T-cell (primary cell): ENCODE measurements at regions not wholly inside any gene's neighbourhood (a gene's known extent, or its start where the extent isn't known, plus 50 kb on each side); places are given as distances from the start of the nearest gene placed in this dataset.
"Not testable (repeated sequence)": the region's sequence is repeated elsewhere in the genome, so short reads cannot be mapped to it uniquely, and the experiment has no call there.

Experiments
- ATAC-seq, 4 experiments: fragments of 200-7000 bp in 3 of 4; fragments of 150-1000 bp in 1 of 4; cut with Tn5 transposase; replicated peaks in 1 of 4; 1 replicate in 3 of 4; 2 replicates in 1 of 4; pipeline ENCODE4 v1.10.0; 2021; ENCODE audit warnings: moderate library complexity in 3 of 4, mild to moderate bottlenecking in 2 of 4, moderate number of reproducible peaks in 1 of 4
- CTCF ChIA-PET, 2 donors: fragments of 300-600 bp; sonication (Branson Sonifier 250); formaldehyde crosslinking; loops; one replicate each; lab custom pipeline; 2022; ENCODE audit warnings: antibody characterized with exemption in 2 of 2; lab: Charles Lee
- POLR2A ChIA-PET, 2 donors: fragments of 300-600 bp; sonication (Branson Sonifier 250); formaldehyde crosslinking; loops; one replicate each; lab custom pipeline; 2022; ENCODE audit warnings: antibody characterized with exemption in 2 of 2; lab: Charles Lee
- DNase-seq, 35 experiments: peaks; one replicate each; pipeline versions ENCODE4 v3.0.0 to v3.0.0-alpha.2; 2013 to 2023
- H3K27ac ChIP-seq: one replicate; pipeline ENCODE4 v1.5.1; 2013; ENCODE audit warnings: low read length
- H3K27me3 ChIP-seq, 2 experiments: replicated peaks in 1 of 2; 1 replicate in 1 of 2; 2 replicates in 1 of 2; pipeline versions ENCODE4 v1.6.1 to v1.7.0; 2013; ENCODE audit warnings: low read length in 1 of 2, mixed read lengths in 1 of 2; ENCODE audit not compliant: control insufficient read depth in 2 of 2, insufficient read depth in 2 of 2; ENCODE audit errors: extremely low read depth in 1 of 2
- H3K36me3 ChIP-seq, 2 donors: 1 replicate in 1 of 2; 2 replicates in 1 of 2; pipeline versions ENCODE4 v1.6.1 to v1.7.0; 2013; ENCODE audit warnings: low read length in 1 of 2; ENCODE audit not compliant: control insufficient read depth in 2 of 2, insufficient read depth in 1 of 2; ENCODE audit errors: extremely low read depth in 1 of 2
- H3K4me1 ChIP-seq, 2 experiments: 1 replicate in 1 of 2; 2 replicates in 1 of 2; pipeline versions ENCODE4 v1.6.1 to v1.7.0; 2013; ENCODE audit warnings: low read length in 2 of 2, mixed read lengths in 1 of 2; ENCODE audit not compliant: insufficient read depth in 2 of 2, control insufficient read depth in 1 of 2; ENCODE audit errors: extremely low read depth in 1 of 2
- H3K4me3 ChIP-seq, 2 donors: 1 replicate in 1 of 2; 2 replicates in 1 of 2; pipeline versions ENCODE4 v1.5.1 to v1.7.0; 2013; ENCODE audit warnings: mild to moderate bottlenecking in 2 of 2, low read length in 1 of 2, moderate library complexity in 1 of 2; ENCODE audit not compliant: control insufficient read depth in 1 of 2; ENCODE audit errors: extremely low read depth in 1 of 2
- H3K9me3 ChIP-seq: 2 replicates; pipeline ENCODE4 v1.7.0; 2013
- H3K27ac Mint-ChIP-seq, 2 donors: one replicate each; pipeline ENCODE4 v1.8.0; 2020 to 2021; ENCODE audit warnings: mild to moderate bottlenecking in 2 of 2, mixed read lengths in 2 of 2
- H3K27me3 Mint-ChIP-seq, 2 donors: one replicate each; pipeline ENCODE4 v1.8.0; 2021 to 2022; ENCODE audit warnings: mixed read lengths in 2 of 2
- H3K36me3 Mint-ChIP-seq: one replicate; pipeline ENCODE4 v1.8.0; 2021; ENCODE audit warnings: mixed read lengths
- H3K4me1 Mint-ChIP-seq, 3 donors: one replicate each; pipeline ENCODE4 v1.8.0; 2020 to 2022; ENCODE audit warnings: mixed read lengths in 3 of 3, mild to moderate bottlenecking in 1 of 3
- H3K4me3 Mint-ChIP-seq, 3 donors: one replicate each; pipeline ENCODE4 v1.8.0; 2020 to 2022; ENCODE audit warnings: mild to moderate bottlenecking in 3 of 3, mixed read lengths in 3 of 3, moderate library complexity in 3 of 3
- H3K9me3 Mint-ChIP-seq, 3 donors: one replicate each; pipeline ENCODE4 v1.8.0; 2020 to 2022; ENCODE audit warnings: mixed read lengths in 3 of 3
- WGBS: methylation state at CpG from one replicate; pipeline ENCODE4 v1.1.5; 2013; ENCODE audit warnings: missing lambda C conversion rate; ENCODE audit not compliant: insufficient coverage; 5-methylcytosine and 5-hydroxymethylcytosine counted together

DNA sequence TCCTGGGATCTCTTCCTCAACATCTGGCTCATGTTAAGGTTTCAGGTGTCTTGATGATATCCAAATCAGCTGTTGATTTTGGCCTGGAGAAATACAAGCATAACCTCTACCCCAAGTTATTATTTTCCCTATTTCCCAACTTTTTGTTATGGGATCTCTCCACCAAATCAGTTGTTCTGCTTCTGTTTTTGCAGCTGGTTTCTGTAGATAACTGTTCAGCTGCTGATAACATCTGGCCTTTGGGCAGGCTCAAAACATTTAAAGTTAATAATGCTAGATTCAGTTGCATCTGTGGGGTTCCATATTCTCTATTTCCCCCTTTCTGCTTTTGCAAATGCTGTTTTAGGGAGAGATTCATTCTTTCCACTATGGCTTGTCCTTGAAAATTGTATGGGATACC is 430.0 kb upstream of the SGO1 start:
- CTCF ChIA-PET, H3K36me3 ChIP-seq, H3K9me3 ChIP-seq, H3K27ac ChIP-seq, POLR2A ChIA-PET, H3K27me3 ChIP-seq, H3K4me3 ChIP-seq, H3K36me3 Mint-ChIP-seq, H3K4me1 Mint-ChIP-seq, ATAC-seq, DNase-seq, H3K27me3 Mint-ChIP-seq, H3K27ac Mint-ChIP-seq, H3K4me1 ChIP-seq, H3K4me3 Mint-ChIP-seq: not testable (repeated sequence)
- H3K9me3 Mint-ChIP-seq, result peaks cover 33 to 66% (median 46%) of the 10 kb centered on the region in 3 donors

GRCh38 chr3:20608054-20608738 is 422.2 kb upstream of the SGO1 start:
- no peak overlapping the region for H3K27ac ChIP-seq
- ChIA-PET CTCF (no interaction called here), POLR2A (no interaction called here)
- ATAC-seq (no peak), DNase-seq (no peak)
- no peak overlapping the region for H3K4me3 ChIP-seq
- peaks cover 2% of the 10 kb centered on the region for H3K36me3 Mint-ChIP-seq
- no peaks in the 10 kb centered on the region for H3K4me1 Mint-ChIP-seq
- WGBS, result 40% methylated on average over 1 of the region's 5 CpGs
- no peak overlapping the region for H3K4me3 Mint-ChIP-seq
- H3K27me3 ChIP-seq, result no peaks in the 10 kb centered on the region
- peaks cover 49 to 74% (median 50%) of the 10 kb centered on the region in 3 donors for H3K9me3 Mint-ChIP-seq
- H3K27me3 Mint-ChIP-seq, result no peaks in the 10 kb centered on the region
- H3K4me1 ChIP-seq, result no peaks in the 10 kb centered on the region
- no peaks in the 10 kb centered on the region for H3K36me3 ChIP-seq
- H3K27ac Mint-ChIP-seq, result no peak overlapping the region
- H3K9me3 ChIP-seq, result no peaks in the 10 kb centered on the region

DNA sequence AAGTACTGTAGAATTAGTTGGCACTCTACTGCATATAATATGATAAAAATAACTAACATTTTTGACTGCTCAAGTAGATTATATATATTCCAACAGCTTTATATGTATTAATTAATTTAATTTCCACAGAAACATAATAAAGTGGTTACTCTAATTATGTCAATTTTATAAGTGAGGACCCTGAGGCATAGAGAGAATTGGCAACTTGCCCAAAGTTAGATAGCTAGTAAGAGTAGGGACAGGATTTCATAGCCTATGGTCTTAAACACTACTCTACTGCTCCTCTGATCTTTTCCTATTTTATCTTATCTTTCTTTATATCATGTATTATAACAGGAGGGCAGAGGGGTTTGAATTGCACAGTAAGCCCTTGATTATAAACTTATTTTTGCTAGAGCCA is 418.7 kb upstream of the SGO1 start:
- POLR2A ChIA-PET, result interaction anchor here in 1 of 2 donors (0.6 kb wide), 1 partner anchor 1598 kb away, joined by 3 read pairs; no protein-coding TSS in a partner anchor
- H3K27ac ChIP-seq, result no peak overlapping the region
- H3K27me3 ChIP-seq, result no peaks in the 10 kb centered on the region
- no peaks in the 10 kb centered on the region for H3K36me3 ChIP-seq
- no peak for ATAC-seq
- no peaks in the 10 kb centered on the region for H3K4me1 ChIP-seq
- no peak for DNase-seq
- Mint-ChIP-seq H3K4me3 (no peak overlapping the region), H3K9me3 (peaks cover 41 to 63% (median 45%) of the 10 kb centered on the region in 3 donors), H3K27ac (no peak overlapping the region), H3K27me3 (no peaks in the 10 kb centered on the region), H3K36me3 (no peaks in the 10 kb centered on the region), H3K4me1 (no peaks in the 10 kb centered on the region)
- CTCF ChIA-PET, result no interaction called here
- H3K9me3 ChIP-seq, result no peaks in the 10 kb centered on the region
- H3K4me3 ChIP-seq, result no peak overlapping the region

GRCh38 chr3:20589275-20589674 is 403.3 kb upstream of the SGO1 start:
- WGBS, result 100% methylated on average over 1 of the region's 5 CpGs
- Histone ChIP-seq H3K9me3 (no peaks in the 10 kb centered on the region), H3K27me3 (no peaks in the 10 kb centered on the region), H3K36me3 (no peaks in the 10 kb centered on the region), H3K4me1 (no peaks in the 10 kb centered on the region), H3K4me3 (no peak overlapping the region), H3K27ac (no peak overlapping the region)
- ChIA-PET CTCF (no interaction called here), POLR2A (no interaction called here)
- H3K36me3 Mint-ChIP-seq, result no peaks in the 10 kb centered on the region
- no peak for ATAC-seq
- no peak for DNase-seq
- H3K27me3 Mint-ChIP-seq, result no peaks in the 10 kb centered on the region
- H3K9me3 Mint-ChIP-seq, result peaks cover 36 to 38% (median 37%) of the 10 kb centered on the region in 3 donors
- no peak overlapping the region for H3K4me3 Mint-ChIP-seq
- no peak overlapping the region for H3K27ac Mint-ChIP-seq
- H3K4me1 Mint-ChIP-seq, result no peaks in the 10 kb centered on the region

DNA sequence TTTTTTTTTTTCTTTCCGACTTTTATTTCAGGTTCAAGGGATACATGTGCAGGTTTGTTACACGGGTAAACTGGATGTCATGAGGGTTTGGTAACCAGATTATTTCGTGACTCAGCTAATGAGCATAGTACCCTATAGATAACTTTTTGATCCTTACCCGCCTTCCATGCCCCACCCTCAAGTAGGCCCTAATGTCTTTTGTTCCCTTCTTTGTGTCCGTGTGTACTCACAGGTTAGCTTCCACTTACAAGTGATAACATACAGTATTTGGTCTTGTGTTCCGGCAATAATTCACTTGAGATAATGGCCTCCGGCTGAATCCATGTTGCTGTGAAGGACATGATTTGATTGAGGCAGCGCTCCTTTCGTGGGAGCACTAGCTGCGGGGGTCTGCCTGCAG is 402.8 kb upstream of the SGO1 start:
- Mint-ChIP-seq H3K4me1 (no peaks in the 10 kb centered on the region), H3K27ac (no peak overlapping the region), H3K27me3 (no peaks in the 10 kb centered on the region), H3K4me3 (no peak overlapping the region), H3K36me3 (no peaks in the 10 kb centered on the region), H3K9me3 (peaks cover 35 to 37% (median 36%) of the 10 kb centered on the region in 3 donors)
- Histone ChIP-seq H3K36me3 (no peaks in the 10 kb centered on the region), H3K9me3 (no peaks in the 10 kb centered on the region), H3K4me3 (no peak overlapping the region), H3K27ac (no peak overlapping the region), H3K4me1 (no peaks in the 10 kb centered on the region), H3K27me3 (no peaks in the 10 kb centered on the region)
- WGBS, result 87% methylated on average over 6 of the region's 10 CpGs
- ChIA-PET CTCF (no interaction called here), POLR2A (interaction anchor here in 1 of 2 donors (0.7 kb wide), 1 partner anchor 10 kb away, joined by 3 read pairs; no protein-coding TSS in a partner anchor)
- DNase-seq (no peak), ATAC-seq (no peak)

DNA sequence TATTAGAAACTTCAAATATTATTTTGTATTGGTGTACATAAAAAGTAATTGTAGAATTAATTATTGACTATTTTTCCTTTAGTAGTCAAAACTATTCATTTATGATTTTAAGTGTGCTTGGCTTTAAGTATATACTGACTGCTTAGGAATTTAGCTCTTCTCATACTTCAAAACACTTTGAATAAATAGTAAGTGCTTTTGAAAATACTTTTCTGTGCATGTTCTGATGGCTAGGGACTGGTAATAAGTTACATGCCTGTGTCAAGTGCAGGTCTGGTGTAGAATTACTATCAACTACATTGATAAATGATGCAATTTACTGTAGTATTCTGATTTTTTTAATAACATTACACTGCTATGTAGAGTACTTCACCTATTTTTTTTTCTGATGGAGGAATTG is 397.6 kb upstream of the SGO1 start:
- ChIA-PET POLR2A (no interaction called here), CTCF (no interaction called here)
- H3K4me1 ChIP-seq, result no peaks in the 10 kb centered on the region
- H3K4me3 ChIP-seq, result no peak overlapping the region
- H3K27me3 ChIP-seq, result no peaks in the 10 kb centered on the region
- no peaks in the 10 kb centered on the region for H3K36me3 Mint-ChIP-seq
- no peaks in the 10 kb centered on the region for H3K27me3 Mint-ChIP-seq
- no peaks in the 10 kb centered on the region for H3K36me3 ChIP-seq
- no peak overlapping the region for H3K27ac ChIP-seq
- no peak overlapping the region for H3K27ac Mint-ChIP-seq
- no peak overlapping the region for H3K4me3 Mint-ChIP-seq
- no peak for DNase-seq
- ATAC-seq, result no peak
- H3K9me3 Mint-ChIP-seq, result peaks cover 0 to 15% (median 6%) of the 10 kb centered on the region in 3 donors
- H3K9me3 ChIP-seq, result no peaks in the 10 kb centered on the region
- H3K4me1 Mint-ChIP-seq, result no peaks in the 10 kb centered on the region

GRCh38 chr3:20576228-20576627 is 390.2 kb upstream of the SGO1 start:
- H3K27me3 Mint-ChIP-seq, result no peaks in the 10 kb centered on the region
- ATAC-seq (no peak), DNase-seq (no peak)
- POLR2A ChIA-PET, result no interaction called here
- H3K9me3 ChIP-seq, result no peaks in the 10 kb centered on the region
- H3K36me3 ChIP-seq, result no peaks in the 10 kb centered on the region
- no peak overlapping the region for H3K4me3 ChIP-seq
- H3K4me1 ChIP-seq, result no peaks in the 10 kb centered on the region
- no peaks in the 10 kb centered on the region for H3K27me3 ChIP-seq
- H3K9me3 Mint-ChIP-seq, result peaks cover 0 to 15% (median 4%) of the 10 kb centered on the region in 3 donors
- no peak overlapping the region for H3K27ac ChIP-seq
- no peak overlapping the region for H3K4me3 Mint-ChIP-seq
- H3K4me1 Mint-ChIP-seq, result no peaks in the 10 kb centered on the region
- no peaks in the 10 kb centered on the region for H3K36me3 Mint-ChIP-seq
- no peak overlapping the region for H3K27ac Mint-ChIP-seq
- no CpG with 5 or more reads among the region's 3 CpGs for WGBS
- CTCF ChIA-PET, result no interaction called here
